Heart right ventricle (tissue), 16 donors: ENCODE measurements at regions not wholly inside any gene's neighbourhood (a gene's known extent, or its start where the extent isn't known, plus 50 kb on each side); places are given as distances from the start of the nearest gene placed in this dataset.

ENCODE experiments used
- ATAC-seq, 8 donors: fragments of 200-7000 bp; cut with Tn5 transposase; one replicate each; pipeline ENCODE4 v1.9.1; 2020; ENCODE audit warnings: mild to moderate bottlenecking in 8 of 8, moderate library complexity in 8 of 8, moderate number of reproducible peaks in 1 of 8
- DNase-seq, 2 donors: peaks; one replicate each; pipeline ENCODE4 v3.0.0-alpha.2; 2020
- H3K27ac ChIP-seq, 10 donors: fragments of 200-600 bp; sonication (generic) in 2 of 10; one replicate each; pipeline versions ENCODE4 v1.5.0 to v1.8.0; 2020 to 2022; ENCODE audit warnings: mild to moderate bottlenecking in 3 of 10
- H3K27me3 ChIP-seq, 7 donors: fragments of 200-600 bp; one replicate each; pipeline ENCODE4 v1.8.0; 2021 to 2022; ENCODE audit warnings: mild to moderate bottlenecking in 2 of 7
- H3K36me3 ChIP-seq, 9 donors: fragments of 200-600 bp; sonication (generic) in 1 of 9; one replicate each; pipeline versions ENCODE4 v1.5.0 to v1.8.0; 2020 to 2022; ENCODE audit warnings: mild to moderate bottlenecking in 2 of 9
- H3K4me1 ChIP-seq, 9 donors: fragments of 200-600 bp; sonication (generic) in 1 of 9; one replicate each; pipeline versions ENCODE4 v1.5.0 to v1.8.0; 2020 to 2022; ENCODE audit warnings: mild to moderate bottlenecking in 4 of 9
- H3K4me3 ChIP-seq, 10 donors: fragments of 200-600 bp; sonication (generic) in 2 of 10; one replicate each; pipeline versions ENCODE4 v1.5.0 to v1.8.0; 2020 to 2022; ENCODE audit warnings: mild to moderate bottlenecking in 7 of 10, moderate library complexity in 2 of 10
- H3K9me3 ChIP-seq, 11 donors: fragments of 200-600 bp in 10 of 11; sonication (generic) in 2 of 11; one replicate each; pipeline versions ENCODE4 v1.5.0 to v1.8.0; 2013 to 2022; ENCODE audit warnings: mild to moderate bottlenecking in 2 of 11, control low read depth in 1 of 11, moderate library complexity in 1 of 11
- WGBS, 2 donors: extraction: QIAGEN DNeasy Blood & Tissue Kit; methylation state at CpG; one replicate each; pipeline ENCODE4 v1.1.7; 2013; ENCODE audit warnings: inconsistent platforms in 1 of 2; 5-methylcytosine and 5-hydroxymethylcytosine counted together
- intact Hi-C, 10 donors: fragments of 100-400 bp; cut with DNase I; formaldehyde crosslinking; loops; one replicate each; pipeline versions ENCODE4 v1.11.1 to v1.14.2; 2022
- TF ChIP-seq, protein P1 (sequence below), 9 donors: fragments of 200-600 bp; sonication (generic) in 2 of 9; IDR thresholded peaks; one replicate each; pipeline versions ENCODE4 v1.5.0 to v1.8.0; 2021 to 2022; ENCODE audit warnings: antibody characterized with exemption in 9 of 9, mild to moderate bottlenecking in 5 of 9, moderate library complexity in 1 of 9
- donor health status: Arrhythmogenic right ventricular cardiomyopathy.
- donor health status: ischemic (EF 13 %, LVEDD 7.1; RV severe dilation, severe dysfunction).
- donor health status: healthy with polysubstance abuse.
- donor health status: DM: no; HTN: yes; CAD: no.
- donor health status: DM: no; HTN: no; CAD: no.
- donor health status: ischemic (EF 25% LVEDD 6.9; RV normal size, moderate dysfunction).
- donor health status: ischemic (EF 25% LVEDD 5.7; RV mildly dilated, moderate dysfunction).
- donor health status: healthy.
- donor health status: DM: yes; HTN: yes; CAD: no.
- donor health status: Ischemic cardiomyopathy.
- donor health status: ischemic (EF 35%, LVEDD 5.7; RV mildly dilated, moderate dysfunction).
- donor health status: nonischemic (EF 11% LVEDD 7.7; RV severe dilation, severe dysfunction).
- donor health status: DM: yes; HTN: yes; CAD: no.
- donor health status: PGD.
- donor health status: ischemic (EF 29% LVEDD 5.4; RV normal size, mild dysfunction).
- donor health status: nonischemic (EF 23%, LVEDD 6.1; RV moderate dilation, normal function).

DNA sequence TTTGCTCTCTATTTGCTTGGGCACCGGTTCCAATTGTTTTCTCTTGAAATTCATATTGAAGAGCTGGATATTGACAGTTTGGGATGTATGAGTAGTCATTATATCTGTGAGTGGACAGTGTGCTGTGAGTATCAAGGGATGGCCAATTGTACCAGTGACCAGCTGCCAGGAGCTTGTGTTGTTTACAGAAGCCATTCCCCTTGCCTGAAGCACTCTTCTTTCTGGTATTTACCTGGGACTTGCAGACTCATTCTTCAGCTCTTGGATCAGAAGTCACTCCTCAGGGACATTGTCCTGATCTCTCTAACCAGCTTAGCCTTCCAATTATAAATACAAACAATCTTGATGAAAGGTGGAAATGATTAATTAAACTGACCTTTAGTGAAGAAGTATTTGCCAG lies 438.3 kb upstream of the LRATD1 start:
- WGBS, 2 donors = 87 to 93% methylated on average over 1 of the region's 1 CpG
- H3K36me3 ChIP-seq = no peaks in the 10 kb centered on the region
- no peaks in the 10 kb centered on the region for H3K4me1 ChIP-seq
- no peaks in the 10 kb centered on the region for H3K9me3 ChIP-seq
- H3K27me3 ChIP-seq = no peaks in the 10 kb centered on the region
- TF ChIP-seq, protein P1, sequence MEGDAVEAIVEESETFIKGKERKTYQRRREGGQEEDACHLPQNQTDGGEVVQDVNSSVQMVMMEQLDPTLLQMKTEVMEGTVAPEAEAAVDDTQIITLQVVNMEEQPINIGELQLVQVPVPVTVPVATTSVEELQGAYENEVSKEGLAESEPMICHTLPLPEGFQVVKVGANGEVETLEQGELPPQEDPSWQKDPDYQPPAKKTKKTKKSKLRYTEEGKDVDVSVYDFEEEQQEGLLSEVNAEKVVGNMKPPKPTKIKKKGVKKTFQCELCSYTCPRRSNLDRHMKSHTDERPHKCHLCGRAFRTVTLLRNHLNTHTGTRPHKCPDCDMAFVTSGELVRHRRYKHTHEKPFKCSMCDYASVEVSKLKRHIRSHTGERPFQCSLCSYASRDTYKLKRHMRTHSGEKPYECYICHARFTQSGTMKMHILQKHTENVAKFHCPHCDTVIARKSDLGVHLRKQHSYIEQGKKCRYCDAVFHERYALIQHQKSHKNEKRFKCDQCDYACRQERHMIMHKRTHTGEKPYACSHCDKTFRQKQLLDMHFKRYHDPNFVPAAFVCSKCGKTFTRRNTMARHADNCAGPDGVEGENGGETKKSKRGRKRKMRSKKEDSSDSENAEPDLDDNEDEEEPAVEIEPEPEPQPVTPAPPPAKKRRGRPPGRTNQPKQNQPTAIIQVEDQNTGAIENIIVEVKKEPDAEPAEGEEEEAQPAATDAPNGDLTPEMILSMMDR (IDR thresholded peaks at IDR 0.05) = no peak
- intact Hi-C loops = no loop called here
- H3K27ac ChIP-seq = no peak overlapping the region
- H3K4me3 ChIP-seq = no peak overlapping the region
- ATAC-seq (no peak), DNase-seq (no peak)

DNA sequence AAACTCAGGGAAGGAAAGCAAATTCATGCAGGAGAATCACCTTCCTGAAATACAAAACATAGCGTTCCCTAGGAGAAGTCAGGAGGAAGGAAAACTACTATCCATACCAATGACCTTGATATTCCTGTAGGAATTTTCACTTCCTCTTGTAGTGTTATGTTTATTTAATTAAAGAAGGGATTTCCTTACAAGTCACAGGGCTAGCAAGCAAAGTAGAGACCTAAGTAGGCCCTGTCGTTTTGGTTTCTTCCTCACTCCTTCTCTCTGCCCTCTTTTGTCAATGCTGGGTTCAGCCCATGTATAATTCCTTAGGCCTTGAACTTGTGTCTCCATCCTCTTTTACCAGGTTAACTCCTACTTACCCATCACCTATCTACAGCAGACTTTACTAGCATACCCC lies 435.2 kb upstream of the LRATD1 start:
- TF ChIP-seq, protein P1 (IDR thresholded peaks at IDR 0.05) = no peak
- DNase-seq (no peak), ATAC-seq (no peak)
- H3K4me1 ChIP-seq = no peaks in the 10 kb centered on the region
- no peak overlapping the region for H3K27ac ChIP-seq
- no peak overlapping the region for H3K4me3 ChIP-seq
- WGBS, 2 donors = 43 to 44% methylated on average over 2 of the region's 2 CpGs
- intact Hi-C loops = no loop called here
- no peaks in the 10 kb centered on the region for H3K27me3 ChIP-seq
- H3K9me3 ChIP-seq = no peaks in the 10 kb centered on the region
- no peaks in the 10 kb centered on the region for H3K36me3 ChIP-seq

DNA sequence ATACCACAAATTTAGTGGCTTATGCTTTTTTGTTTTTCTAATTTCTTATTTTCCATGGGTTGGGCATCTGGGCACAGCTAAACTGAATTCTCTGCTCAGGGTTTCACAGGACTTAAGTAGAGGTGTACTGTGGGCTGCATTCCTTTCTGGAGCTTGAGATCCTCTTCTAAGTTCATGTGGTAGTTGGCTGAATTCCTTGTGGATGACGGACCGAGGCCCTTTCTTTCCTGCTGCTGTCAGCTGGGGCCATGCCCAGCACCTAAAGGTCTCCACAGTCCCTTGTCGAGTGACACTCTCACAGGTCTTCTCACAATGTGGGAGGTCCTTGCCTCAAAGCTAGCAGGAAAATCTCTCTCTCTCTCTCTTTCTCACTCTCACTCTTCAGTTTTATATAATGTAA lies 433.5 kb upstream of the LRATD1 start:
- intact Hi-C loops = no loop called here
- ATAC-seq = no peak

DNA sequence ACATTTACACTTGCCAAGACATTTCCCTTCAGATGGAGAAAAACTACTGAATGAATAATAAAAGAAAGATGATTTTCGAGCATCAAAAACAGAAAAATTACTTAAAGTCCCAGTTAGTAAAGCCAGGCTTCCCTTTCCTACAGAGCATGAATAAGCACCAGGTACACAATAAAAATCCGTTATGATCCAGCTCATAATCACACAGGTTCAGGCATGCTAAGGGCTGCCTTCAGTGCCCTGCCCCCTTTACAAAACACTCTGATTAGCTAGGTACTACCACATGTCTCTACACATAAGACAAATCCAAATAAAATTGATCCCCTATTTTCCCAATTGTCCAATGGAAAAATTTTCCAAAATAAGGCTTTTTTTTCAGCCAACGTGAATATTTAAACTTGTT lies 413.2 kb upstream of the LRATD1 start:
- Histone ChIP-seq H3K27me3 (no peaks in the 10 kb centered on the region), H3K4me3 (no peak overlapping the region), H3K9me3 (peaks cover 0 to 2% (median 0%) of the 10 kb centered on the region in 11 donors), H3K27ac (no peak overlapping the region), H3K4me1 (no peaks in the 10 kb centered on the region), H3K36me3 (no peaks in the 10 kb centered on the region)
- TF ChIP-seq, protein P1 (IDR thresholded peaks at IDR 0.05) = no peak
- no peak for DNase-seq
- intact Hi-C loops = no loop called here
- WGBS, 2 donors = 67 to 81% methylated on average over 3 of the region's 3 CpGs
- ATAC-seq = no peak

More for the DNA sequence above, 433.5 kb upstream of the LRATD1 start:
- H3K36me3 ChIP-seq = no peaks in the 10 kb centered on the region
- no peaks in the 10 kb centered on the region for H3K4me1 ChIP-seq
- no peak overlapping the region for H3K4me3 ChIP-seq
- no peaks in the 10 kb centered on the region for H3K27me3 ChIP-seq
- TF ChIP-seq, protein P1 (IDR thresholded peaks at IDR 0.05) = no peak
- no peak overlapping the region for H3K27ac ChIP-seq
- WGBS, 2 donors = 51 to 55% methylated on average over 3 of the region's 3 CpGs
- DNase-seq = no peak
- peaks cover 0 to 10% (median 0%) of the 10 kb centered on the region in 11 donors for H3K9me3 ChIP-seq
